Psoas muscle (tissue), 7 donors: ENCODE measurements at regions not wholly inside any gene's neighbourhood (a gene's known extent, or its start where the extent isn't known, plus 50 kb on each side); places are given as distances from the start of the nearest gene placed in this dataset.

Source experiments
- ATAC-seq, 4 donors: fragments of 200-7000 bp; cut with Tn5 transposase; one replicate each; pipeline ENCODE4 v1.9.1; 2020; ENCODE audit warnings: moderate library complexity in 3 of 4, mild to moderate bottlenecking in 2 of 4
- DNase-seq, 2 donors: peaks; one replicate each; pipeline ENCODE4 v3.0.0-alpha.2; 2020
- H3K27ac ChIP-seq: fragments of 200-600 bp; one replicate; pipeline ENCODE4 v1.8.0; 2022
- H3K27me3 ChIP-seq, 3 donors: fragments of 200-600 bp in 1 of 3; one replicate each; pipeline versions ENCODE4 v1.6.1 to v1.8.0; 2013 to 2022; ENCODE audit warnings: low read length in 2 of 3, mild to moderate bottlenecking in 2 of 3, moderate library complexity in 1 of 3; ENCODE audit not compliant: insufficient read depth in 3 of 3
- H3K36me3 ChIP-seq, 2 donors: fragments of 200-600 bp in 1 of 2; one replicate each; pipeline versions ENCODE4 v1.6.1 to v1.8.0; 2013 to 2022; ENCODE audit warnings: low read depth in 1 of 2, mild to moderate bottlenecking in 1 of 2, moderate library complexity in 1 of 2; ENCODE audit not compliant: insufficient read depth in 1 of 2
- H3K4me1 ChIP-seq: fragments of 200-600 bp; one replicate; pipeline ENCODE4 v1.8.0; 2022
- H3K4me3 ChIP-seq: fragments of 200-600 bp; one replicate; pipeline ENCODE4 v1.8.0; 2022; ENCODE audit warnings: mild to moderate bottlenecking
- H3K9me3 ChIP-seq: fragments of 200-600 bp; one replicate; pipeline ENCODE4 v1.8.0; 2022
- CTCF ChIP-seq: fragments of 200-600 bp; IDR thresholded peaks from one replicate; pipeline ENCODE4 v1.8.0; 2022; ENCODE audit warnings: antibody characterized with exemption
- WGBS, 3 donors: extraction: QIAGEN DNeasy Blood & Tissue Kit; methylation state at CpG; one replicate each; pipeline versions ENCODE4 v1.1.6 to v1.1.7; 2013; 5-methylcytosine and 5-hydroxymethylcytosine counted together
- intact Hi-C, 2 donors: fragments of 100-400 bp; cut with DNase I; formaldehyde crosslinking; loops; one replicate each; pipeline versions ENCODE4 v1.11.0 to v1.14.2; 2022
- donor health status: healthy with polysubstance abuse.
- donor health status: DM: no; HTN: no; CAD: no; lungs with moderate emphysema.
- donor health status: Bipolar disorder and iron deficiency.
- donor health status: healthy.
- donor health status: DM: yes; HTN: yes; CAD: no.
- donor health status: DM: no; HTN: no; CAD: no.
- donor health status: DM: yes; HTN: yes; CAD: no.

- ATAC-seq (no peak), DNase-seq (no peak)
- no peaks in the 10 kb centered on the region for H3K4me1 ChIP-seq
- H3K27ac ChIP-seq, result no peak overlapping the region
- no peaks in the 10 kb centered on the region for H3K27me3 ChIP-seq
- no peaks in the 10 kb centered on the region for H3K36me3 ChIP-seq
- peaks cover under 1% of the 10 kb centered on the region for H3K9me3 ChIP-seq
- H3K4me3 ChIP-seq, result no peak overlapping the region
- WGBS, 3 donors, result 79 to 84% (median 80%) methylated on average over 8 of the region's 8 CpGs
- intact Hi-C loops, result no loop called here
- TF ChIP-seq CTCF, result no peak
Measured at GRCh38 chr6:148677594-148678476, 69.0 kb upstream of the UST start.

GRCh38 chr6:148678682-148679081 is 68.1 kb upstream of the UST start:
- no peak for ATAC-seq
- no peaks in the 10 kb centered on the region for H3K27me3 ChIP-seq
- WGBS, 3 donors, result 86 to 94% (median 93%) methylated on average over 4 of the region's 4 CpGs
- H3K9me3 ChIP-seq, result no peaks in the 10 kb centered on the region
- H3K4me3 ChIP-seq, result no peak overlapping the region
- DNase-seq, result no peak
- no peaks in the 10 kb centered on the region for H3K4me1 ChIP-seq
- H3K36me3 ChIP-seq, result no peaks in the 10 kb centered on the region
- TF ChIP-seq CTCF, result no peak
- H3K27ac ChIP-seq, result no peak overlapping the region
- intact Hi-C loops, result no loop called here

- DNase-seq, result no peak
- Histone ChIP-seq H3K9me3 (no peaks in the 10 kb centered on the region), H3K36me3 (no peaks in the 10 kb centered on the region), H3K4me3 (no peak overlapping the region), H3K27me3 (no peaks in the 10 kb centered on the region), H3K27ac (no peak overlapping the region), H3K4me1 (no peaks in the 10 kb centered on the region)
- ATAC-seq, result no peak
- WGBS, 3 donors, result 62 to 82% (median 74%) methylated on average over 1 of the region's 1 CpG
- no peak for TF ChIP-seq CTCF
- intact Hi-C loops, result no loop called here
Measured at GRCh38 chr6:148681666-148682065, 65.2 kb upstream of the UST start.

GRCh38 chr6:148682252-148682651 is 64.6 kb upstream of the UST start:
- intact Hi-C loops, result no loop called here
- Histone ChIP-seq H3K4me3 (no peak overlapping the region), H3K4me1 (no peaks in the 10 kb centered on the region), H3K9me3 (no peaks in the 10 kb centered on the region), H3K27me3 (no peaks in the 10 kb centered on the region), H3K36me3 (no peaks in the 10 kb centered on the region), H3K27ac (no peak overlapping the region)
- ATAC-seq, result no peak
- no peak for DNase-seq
- no peak for TF ChIP-seq CTCF
- WGBS, 3 donors, result 84 to 89% (median 89%) methylated on average over 14 of the region's 14 CpGs

- intact Hi-C loops, result no loop called here
Measured at GRCh38 chr6:148682990-148683389, 63.8 kb upstream of the UST start.

More at GRCh38 chr6:148682990-148683389, 63.8 kb upstream of the UST start:
- Histone ChIP-seq H3K27me3 (no peaks in the 10 kb centered on the region), H3K4me1 (no peaks in the 10 kb centered on the region), H3K36me3 (no peaks in the 10 kb centered on the region), H3K27ac (no peak overlapping the region), H3K9me3 (no peaks in the 10 kb centered on the region), H3K4me3 (no peak overlapping the region)
- no peak for DNase-seq
- ATAC-seq, result no peak
- 49 to 54% (median 53%) methylated on average over 5 of the region's 5 CpGs for WGBS, 3 donors
- TF ChIP-seq CTCF, result no peak
